Neural cell (in vitro differentiated cells): ENCODE measurements at regions not wholly inside any gene's neighbourhood (a gene's known extent, or its start where the extent isn't known, plus 50 kb on each side); places are given as distances from the start of the nearest gene placed in this dataset.

ENCODE experiments used
- CTCF ChIP-seq: fragments of 450-650 bp; IDR thresholded peaks from 2 replicates; pipeline ENCODE4 v1.5.1; 2014; ENCODE audit warnings: antibody characterized with exemption, mild to moderate bottlenecking, moderate library complexity; ENCODE audit not compliant: poor library complexity, severe bottlenecking
- EP300 ChIP-seq: fragments of 450-650 bp; conservative IDR thresholded peaks from 2 replicates; pipeline ENCODE4 v1.6.1; 2014; ENCODE audit warnings: antibody characterized with exemption, mild to moderate bottlenecking, moderate library complexity; ENCODE audit not compliant: poor library complexity, severe bottlenecking
- EZH2 ChIP-seq: fragments of 200-600, 300-800 bp; shearing (Covaris generic), sonication (generic); IDR thresholded peaks from 2 replicates; pipeline ENCODE4 v1.6.1; 2014; ENCODE audit warnings: antibody characterized with exemption, low read length, borderline replicate concordance, mild to moderate bottlenecking; ENCODE audit not compliant: insufficient read depth, poor library complexity, severe bottlenecking
- MXI1 ChIP-seq: fragments of 450-650 bp; conservative IDR thresholded peaks from 2 replicates; pipeline ENCODE4 v1.6.1; 2014; ENCODE audit warnings: antibody characterized with exemption, mild to moderate bottlenecking; ENCODE audit not compliant: poor library complexity, severe bottlenecking
- POLR2AphosphoS5 ChIP-seq: IDR thresholded peaks from 2 replicates; pipeline ENCODE4 v1.6.1; 2012
- RAD21 ChIP-seq: fragments of 450-650 bp; conservative IDR thresholded peaks from 2 replicates; pipeline ENCODE4 v1.6.1; 2014; ENCODE audit warnings: antibody characterized with exemption, mild to moderate bottlenecking, moderate library complexity
- REST ChIP-seq: IDR thresholded peaks from 2 replicates; pipeline ENCODE4 v1.6.1; 2012; ENCODE audit warnings: borderline replicate concordance
- TAF1 ChIP-seq: IDR thresholded peaks from 2 replicates; pipeline ENCODE4 v1.6.1; 2012; ENCODE audit warnings: low read depth

DNA sequence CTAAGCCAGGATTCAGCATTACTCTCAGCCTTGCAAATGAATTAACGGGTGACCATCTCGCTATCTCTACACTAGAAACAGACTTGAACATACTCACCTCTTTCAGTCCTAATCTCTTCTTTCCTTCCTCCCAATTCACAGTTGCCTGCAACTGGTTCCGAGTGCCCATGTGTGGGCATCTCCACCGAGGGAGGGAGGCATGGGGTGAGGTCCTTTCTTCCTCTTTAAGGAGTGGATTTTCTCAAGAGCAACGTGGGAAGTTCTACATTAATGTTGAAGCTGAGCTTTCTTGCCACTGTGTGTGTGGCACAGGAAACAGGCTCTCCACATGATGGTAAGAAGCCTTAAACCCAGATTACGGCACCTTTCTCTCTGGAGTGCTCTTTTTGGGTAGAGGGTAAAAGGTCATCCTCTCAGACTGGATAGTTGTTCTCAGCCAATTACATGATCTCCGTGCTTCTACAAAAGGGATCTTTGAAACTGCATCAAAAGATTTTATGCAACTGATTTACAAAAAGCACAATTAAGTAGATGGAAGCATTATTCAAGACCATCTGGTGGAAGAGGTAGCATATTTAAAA, 286.8 kb upstream of the NR2F2 start:
- TF ChIP-seq CTCF (no peak), EZH2 (no peak), TAF1 (no peak), EP300 (no peak), POLR2AphosphoS5 (no peak), RAD21 (no peak), MXI1 (no peak), REST (no peak)
